Retina (tissue), 1 donor: ENCODE measurements at regions not wholly inside any gene's neighbourhood (a gene's known extent, or its start where the extent isn't known, plus 50 kb on each side); places are given as distances from the start of the nearest gene placed in this dataset.
A peak's percentile ranks its signal among the peaks of the same experiment; 100 is the strongest.

Experiments used
- DNase-seq: peaks from one replicate; pipeline ENCODE4 v3.0.0-alpha.2; 2016

- no peak for DNase-seq
These were observed 806.2 kb downstream of the MTRR start for GRCh38 chr5:8675182-8675581.

GRCh38 chr5:8676695-8677094 lies 807.7 kb downstream of the MTRR start:
- DNase-seq, result no peak

GRCh38 chr5:8682381-8682780 lies 813.4 kb downstream of the MTRR start:
- DNase-seq, result no peak

- no peak for DNase-seq
These were observed 814.5 kb downstream of the MTRR start for GRCh38 chr5:8683496-8683895.

- DNase-seq, result no peak
These were observed 816.8 kb downstream of the MTRR start for GRCh38 chr5:8685704-8686103.

- no peak for DNase-seq
These were observed 817.8 kb downstream of the MTRR start for GRCh38 chr5:8686707-8687106.

GRCh38 chr5:8689773-8690172 lies 820.8 kb downstream of the MTRR start:
- no peak for DNase-seq

GRCh38 chr5:8691221-8691620 lies 822.3 kb downstream of the MTRR start:
- DNase-seq, result no peak

- no peak for DNase-seq
These were observed 824.4 kb downstream of the MTRR start for GRCh38 chr5:8693341-8693844.

- DNase-seq, result no peak
These were observed 825.6 kb downstream of the MTRR start for GRCh38 chr5:8694545-8694944.

GRCh38 chr5:8695902-8696845 lies 827.2 kb downstream of the MTRR start:
- no peak for DNase-seq

- DNase-seq, result no peak
These were observed 831.3 kb downstream of the MTRR start for GRCh38 chr5:8700222-8700621.

- DNase-seq, result no peak
These were observed 831.7 kb downstream of the MTRR start for GRCh38 chr5:8700671-8701070.

GRCh38 chr5:8701251-8701650 lies 832.3 kb downstream of the MTRR start:
- DNase-seq, result no peak

GRCh38 chr5:8710426-8710930 lies 835.4 kb downstream of the SEMA5A start:
- no peak for DNase-seq

- no peak for DNase-seq
These were observed 831.7 kb downstream of the SEMA5A start for GRCh38 chr5:8714198-8714597.

GRCh38 chr5:8714861-8715260 lies 831.0 kb downstream of the SEMA5A start:
- DNase-seq, result no peak

- DNase-seq, result no peak
These were observed 826.1 kb downstream of the SEMA5A start for GRCh38 chr5:8719796-8720195.

- DNase-seq, result peak; percentile 3
These were observed 825.4 kb downstream of the SEMA5A start for GRCh38 chr5:8720506-8720905.

- peak; percentile 21 for DNase-seq
These were observed 824.3 kb downstream of the SEMA5A start for GRCh38 chr5:8721536-8721935.

GRCh38 chr5:8726383-8727036 lies 819.4 kb downstream of the SEMA5A start:
- DNase-seq, result peak; percentile 5

GRCh38 chr5:8727396-8727795 lies 818.5 kb downstream of the SEMA5A start:
- DNase-seq, result no peak

- no peak for DNase-seq
These were observed 816.4 kb downstream of the SEMA5A start for GRCh38 chr5:8729437-8729836.

- no peak for DNase-seq
These were observed 815.7 kb downstream of the SEMA5A start for GRCh38 chr5:8730194-8730593.
